NCI-H146 (cell line): ENCODE measurements at regions not wholly inside any gene's neighbourhood (a gene's known extent, or its start where the extent isn't known, plus 50 kb on each side); places are given as distances from the start of the nearest gene placed in this dataset.

Experiments used
- DNase-seq: peaks from one replicate; lab custom pipeline; 2025; lab: John Stamatoyannopoulos, UW

GRCh38 chr12:127749416-127749815 is 517.6 kb upstream of the TMEM132C start:
- no peak for DNase-seq

GRCh38 chr12:127750076-127750840 is 516.7 kb upstream of the TMEM132C start:
- no peak for DNase-seq

- DNase-seq: no peak
Measured at GRCh38 chr12:127752802-127753201, 514.2 kb upstream of the TMEM132C start.

GRCh38 chr12:127760357-127760756 is 506.6 kb upstream of the TMEM132C start:
- no peak for DNase-seq

GRCh38 chr12:127760996-127761395 is 506.0 kb upstream of the TMEM132C start:
- DNase-seq: no peak

- no peak for DNase-seq
Measured at GRCh38 chr12:127761880-127762279, 505.1 kb upstream of the TMEM132C start.

GRCh38 chr12:127767656-127768055 is 499.3 kb upstream of the TMEM132C start:
- DNase-seq: no peak

GRCh38 chr12:127770118-127770517 is 496.9 kb upstream of the TMEM132C start:
- DNase-seq: no peak

- no peak for DNase-seq
Measured at GRCh38 chr12:127771546-127771945, 495.4 kb upstream of the TMEM132C start.

GRCh38 chr12:127773520-127773919 is 493.4 kb upstream of the TMEM132C start:
- DNase-seq: no peak

GRCh38 chr12:127774828-127775227 is 492.1 kb upstream of the TMEM132C start:
- no peak for DNase-seq

GRCh38 chr12:127779301-127780045 is 487.5 kb upstream of the TMEM132C start:
- DNase-seq: no peak

GRCh38 chr12:127780881-127781280 is 486.1 kb upstream of the TMEM132C start:
- DNase-seq: no peak

GRCh38 chr12:127781336-127781735 is 485.6 kb upstream of the TMEM132C start:
- no peak for DNase-seq

- DNase-seq: no peak
Measured at GRCh38 chr12:127785540-127785939, 481.4 kb upstream of the TMEM132C start.

GRCh38 chr12:127785986-127786590 is 480.9 kb upstream of the TMEM132C start:
- DNase-seq: no peak

- DNase-seq: no peak
Measured at GRCh38 chr12:127787544-127787943, 479.4 kb upstream of the TMEM132C start.

GRCh38 chr12:127790376-127790775 is 476.6 kb upstream of the TMEM132C start:
- no peak for DNase-seq

GRCh38 chr12:127791217-127791616 is 475.8 kb upstream of the TMEM132C start:
- no peak for DNase-seq

GRCh38 chr12:127797918-127798317 is 469.1 kb upstream of the TMEM132C start:
- no peak for DNase-seq

- DNase-seq: no peak
Measured at GRCh38 chr12:127802271-127802670, 464.7 kb upstream of the TMEM132C start.

- DNase-seq: no peak
Measured at GRCh38 chr12:127803545-127803944, 463.4 kb upstream of the TMEM132C start.

- no peak for DNase-seq
Measured at GRCh38 chr12:127809275-127809674, 457.7 kb upstream of the TMEM132C start.
